A549 (cell line): ENCODE measurements at regions not wholly inside any gene's neighbourhood (a gene's known extent, or its start where the extent isn't known, plus 50 kb on each side); places are given as distances from the start of the nearest gene placed in this dataset.
A peak's percentile ranks its signal among the peaks of the same experiment; 100 is the strongest.

Source experiments
- ATAC-seq, 2 experiments: fragments of 200-7000 bp in 1 of 2; fragments of >200 bp in 1 of 2; cut with Nextera tagmentation in 1 of 2; cut with Tn5 transposase in 1 of 2; 3 replicates each; pipeline versions ENCODE4 v1.8.0 to v1.9.1; 2018 to 2020; ENCODE audit warnings: mild to moderate bottlenecking in 1 of 2, moderate library complexity in 1 of 2
- CTCF ChIA-PET: fragments of 300-600 bp; sonication (Branson Sonifier 250); formaldehyde crosslinking; extraction: SDS; loops from one replicate; lab custom pipeline; 2021; ENCODE audit warnings: antibody characterized with exemption, inconsistent platforms; lab: Yijun Ruan, JAX
- POLR2A ChIA-PET: fragments of 350-600 bp; formaldehyde crosslinking; extraction: SDS; loops from one replicate; lab custom pipeline; 2021; ENCODE audit warnings: antibody characterized with exemption, inconsistent platforms; lab: Yijun Ruan, JAX
- DNase-seq, 2 experiments: peaks; one replicate each; pipeline versions ENCODE4 v3.0.0 to v3.0.0-alpha.2; 2011 to 2016; ENCODE audit warnings: low read depth in 1 of 2, low spot score in 1 of 2
- FAIRE-seq: peaks from 2 replicates; lab custom pipeline; 2011; peaks lifted over from hg19 to GRCh38; lab: Jason Lieb, UNC
- H3K27ac ChIP-seq, 2 experiments: fragments of >200 bp; sonication (Bioruptor Twin); formaldehyde crosslinking; 3 replicates each; pipeline ENCODE4 v1.5.1; 2016 to 2017
- H3K4me1 ChIP-seq: fragments of >200 bp; sonication (Bioruptor Twin); formaldehyde crosslinking; 3 replicates; pipeline ENCODE4 v1.6.1; 2016
- H3K4me2 ChIP-seq: fragments of >200 bp; sonication (Bioruptor Twin); formaldehyde crosslinking; 3 replicates; pipeline ENCODE4 v1.6.1; 2016
- H3K4me3 ChIP-seq: fragments of >200 bp; sonication (Bioruptor Twin); formaldehyde crosslinking; 3 replicates; pipeline ENCODE4 v1.5.1; 2016
- H3K9me3 ChIP-seq: fragments of >200 bp; sonication (Bioruptor Twin); formaldehyde crosslinking; 3 replicates; pipeline ENCODE4 v1.6.1; 2016
- ATOH8 ChIP-seq: fragments of 250-450 bp; sonication (Bioruptor Pico); IDR thresholded peaks from 2 replicates; pipeline ENCODE4 v1.5.0; 2020; ENCODE audit warnings: low read depth, mild to moderate bottlenecking, moderate library complexity
- BHLHE40 ChIP-seq: IDR thresholded peaks from 2 replicates; pipeline ENCODE4 v1.6.1; 2012; ENCODE audit warnings: low read depth, low read length, inconsistent platforms
- CTCF ChIP-seq: fragments of >200 bp; sonication (Bioruptor Twin); formaldehyde crosslinking; IDR thresholded peaks from 3 replicates; pipeline ENCODE4 v1.5.1; 2016
- ESRRA ChIP-seq: fragments of 150-350 bp; IDR thresholded peaks from 2 replicates; pipeline ENCODE4 v1.6.1; 2014; ENCODE audit warnings: mild to moderate bottlenecking, low read length, borderline replicate concordance
- FOSB ChIP-seq: fragments of 250-450 bp; sonication (Bioruptor Pico); IDR thresholded peaks from 2 replicates; pipeline ENCODE4 v1.5.0; 2020; ENCODE audit warnings: mild to moderate bottlenecking, moderate library complexity
- FOSL2 ChIP-seq, 2 experiments: fragments of 450-650 bp in 1 of 2; fragments of >200 bp in 1 of 2; sonication (Bioruptor Twin) in 1 of 2; formaldehyde crosslinking; IDR thresholded peaks; 2 replicates each; pipeline versions ENCODE4 v1.5.0 to v1.6.1; 2016 to 2020; ENCODE audit warnings: mild to moderate bottlenecking in 1 of 2, moderate library complexity in 1 of 2
- HOXA7 ChIP-seq: fragments of 250-450 bp; sonication (Bioruptor Pico); IDR thresholded peaks from 2 replicates; pipeline ENCODE4 v1.5.0; 2020; ENCODE audit warnings: mild to moderate bottlenecking, moderate library complexity
- HOXB13 ChIP-seq: fragments of 250-450 bp; sonication (Bioruptor Pico); IDR thresholded peaks from 2 replicates; pipeline ENCODE4 v1.5.0; 2020; ENCODE audit warnings: low read depth, mild to moderate bottlenecking, moderate library complexity
- HOXB5 ChIP-seq: fragments of 250-450 bp; sonication (Bioruptor Pico); IDR thresholded peaks from 2 replicates; pipeline ENCODE4 v1.5.0; 2020; ENCODE audit warnings: mild to moderate bottlenecking, moderate library complexity
- JUNB ChIP-seq: fragments of >200 bp; sonication (Bioruptor Twin); formaldehyde crosslinking; IDR thresholded peaks from 2 replicates; pipeline ENCODE4 v1.6.1; 2016
- KDM1A ChIP-seq: fragments of 200-600 bp; sonication (generic); IDR thresholded peaks from 2 replicates; pipeline ENCODE4 v1.6.1; 2016; ENCODE audit warnings: low read depth, mild to moderate bottlenecking
- KDM5A ChIP-seq: fragments of 200-600 bp; sonication (generic); IDR thresholded peaks from 2 replicates; pipeline ENCODE4 v1.6.1; 2016; ENCODE audit warnings: antibody characterized with exemption, mild to moderate bottlenecking
- MAFK ChIP-seq: fragments of 450-650 bp; IDR thresholded peaks from 2 replicates; pipeline ENCODE4 v1.6.1; 2014; ENCODE audit not compliant: partially characterized antibody
- MAZ ChIP-seq: fragments of 150-350 bp; IDR thresholded peaks from 2 replicates; pipeline ENCODE4 v1.6.1; 2014; ENCODE audit warnings: antibody characterized with exemption, low read depth, low read length, borderline replicate concordance
- NFE2L2 ChIP-seq: fragments of 150-350 bp; conservative IDR thresholded peaks from 2 replicates; pipeline ENCODE4 v1.6.1; 2014; ENCODE audit warnings: low read length
- NR3C1 ChIP-seq: fragments of >200 bp; sonication (Bioruptor Twin); formaldehyde crosslinking; IDR thresholded peaks from 3 replicates; pipeline ENCODE4 v1.6.1; 2017
- PHF8 ChIP-seq: fragments of 200-600 bp; sonication (generic); IDR thresholded peaks from 2 replicates; pipeline ENCODE4 v1.6.1; 2016; ENCODE audit warnings: low read depth, mild to moderate bottlenecking, antibody characterized with exemption, moderate library complexity, borderline replicate concordance
- POLR2A ChIP-seq: IDR thresholded peaks from 2 replicates; pipeline ENCODE4 v1.6.1; 2012; ENCODE audit warnings: mild to moderate bottlenecking, low read length
- RARB ChIP-seq: fragments of 250-450 bp; sonication (Bioruptor Pico); IDR thresholded peaks from 2 replicates; pipeline ENCODE4 v1.8.0; 2021; ENCODE audit warnings: mild to moderate bottlenecking, moderate library complexity
- SMC3 ChIP-seq: fragments of >200 bp; sonication (Bioruptor Twin); formaldehyde crosslinking; IDR thresholded peaks from 3 replicates; pipeline ENCODE4 v1.6.1; 2018; ENCODE audit warnings: inconsistent platforms
- TFCP2L1 ChIP-seq: fragments of 250-450 bp; sonication (Bioruptor Pico); IDR thresholded peaks from 2 replicates; pipeline ENCODE4 v1.5.0; 2021; ENCODE audit warnings: mild to moderate bottlenecking
- TP53 ChIP-seq: fragments of 250-450 bp; sonication (Bioruptor Pico); IDR thresholded peaks from 2 replicates; pipeline ENCODE4 v1.5.0; 2021; ENCODE audit warnings: mild to moderate bottlenecking, moderate library complexity
- USF2 ChIP-seq: fragments of 450-650 bp; IDR thresholded peaks from 2 replicates; pipeline ENCODE4 v1.6.1; 2014; ENCODE audit warnings: antibody characterized with exemption
- ZFP36 ChIP-seq: fragments of 450-650 bp; IDR thresholded peaks from 2 replicates; pipeline ENCODE4 v1.6.1; 2014; ENCODE audit warnings: borderline replicate concordance; ENCODE audit not compliant: partially characterized antibody
- ZSCAN20 ChIP-seq: fragments of 250-450 bp; sonication (Bioruptor Pico); IDR thresholded peaks from 2 replicates; pipeline ENCODE4 v1.8.0; 2022; ENCODE audit warnings: mild to moderate bottlenecking, moderate library complexity
- WGBS: methylation state at CpG from one replicate; pipeline ENCODE4 v1.1.6; 2017; ENCODE audit errors: missing lambda C conversion rate; 5-methylcytosine and 5-hydroxymethylcytosine counted together

GRCh38 chr5:28957450-28957849, 1919.1 kb upstream of the CDH9 start:
- no peak for FAIRE-seq

GRCh38 chr5:28954074-28954473, 1915.7 kb upstream of the CDH9 start:
- Histone ChIP-seq H3K4me2 (no peak overlapping the region), H3K4me1 (no peaks in the 10 kb centered on the region), H3K9me3 (no peaks in the 10 kb centered on the region), H3K4me3 (no peak overlapping the region), H3K27ac (no peak overlapping the region)
- TF ChIP-seq TP53 (no peak), MAZ (no peak), ATOH8 (CRISPR knock-in tag) (no peak), TFCP2L1 (CRISPR knock-in tag) (no peak), PHF8 (no peak), HOXB5 (no peak), ZSCAN20 (CRISPR knock-in tag) (no peak), JUNB (no peak), HOXA7 (CRISPR knock-in tag) (no peak), NFE2L2 (no peak), MAFK (no peak), ZFP36 (no peak), ESRRA (no peak), NR3C1 (no peak)
- ATAC-seq (no peak), FAIRE-seq (no peak), DNase-seq (no peak)
- POLR2A ChIA-PET: no interaction called here
- CTCF ChIA-PET: no interaction called here
- WGBS: 54% methylated on average over 4 of the region's 4 CpGs

More at GRCh38 chr5:28957450-28957849, 1919.1 kb upstream of the CDH9 start:
- TF ChIP-seq SMC3: no peak
- no peak for TF ChIP-seq USF2
- no peak for TF ChIP-seq FOSB
- no peak for TF ChIP-seq KDM5A
- TF ChIP-seq RARB: no peak
- no peak for TF ChIP-seq FOSL2 (IDR thresholded peaks at IDR 0.05)
- no peak for TF ChIP-seq FOSL2 (CRISPR knock-in tag; IDR thresholded peaks at IDR 0.05)
- no peak for TF ChIP-seq CTCF
- TF ChIP-seq TFCP2L1 (CRISPR knock-in tag): no peak
- TF ChIP-seq HOXB13: no peak
- no peak for TF ChIP-seq POLR2A
- no peak for TF ChIP-seq BHLHE40
- no peak for TF ChIP-seq KDM1A
- ATAC-seq: no peak
- DNase-seq: no peak
- ChIA-PET CTCF (no interaction called here), POLR2A (no interaction called here)
- Histone ChIP-seq H3K27ac (no peak overlapping the region), H3K4me2 (no peak overlapping the region), H3K4me3 (no peak overlapping the region), H3K9me3 (no peaks in the 10 kb centered on the region), H3K4me1 (no peaks in the 10 kb centered on the region)

- Histone ChIP-seq H3K9me3 (no peaks in the 10 kb centered on the region), H3K27ac (no peak overlapping the region), H3K4me1 (no peaks in the 10 kb centered on the region), H3K4me2 (no peak overlapping the region), H3K4me3 (no peak overlapping the region)
- POLR2A ChIA-PET: no interaction called here
- TF ChIP-seq RARB: no peak
- TF ChIP-seq MAFK: peak; percentile 50
- CTCF ChIA-PET: no interaction called here
- FAIRE-seq (no peak), ATAC-seq (no peak), DNase-seq (no peak)
- 36% methylated on average over 2 of the region's 2 CpGs for WGBS
These were observed 1909.5 kb upstream of the CDH9 start for GRCh38 chr5:28947865-28948264.
